ENCODE measurements at regions not wholly inside any gene's neighbourhood (a gene's known extent, or its start where the extent isn't known, plus 50 kb on each side); places are given as distances from the start of the nearest gene placed in this dataset.

DNA sequence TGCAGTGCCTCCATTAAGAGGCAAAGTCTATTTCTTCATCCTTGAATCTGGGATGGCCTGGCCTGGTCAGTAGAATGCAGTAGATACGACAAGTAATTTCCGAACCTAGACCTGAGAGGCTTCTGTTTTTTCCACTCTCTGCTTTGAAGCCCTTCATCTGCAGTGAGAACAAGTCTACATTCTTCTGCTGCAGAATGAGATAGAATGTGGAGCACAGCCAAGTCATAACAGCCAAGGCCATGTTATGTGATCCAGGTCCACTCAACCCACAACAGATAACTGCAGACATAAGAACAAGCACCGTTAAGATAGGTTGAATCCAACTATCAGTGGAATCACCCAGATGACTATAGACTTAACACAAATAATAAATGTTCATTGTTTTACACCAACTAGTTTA, 1297.7 kb downstream of the C4orf33 start:
- TF ChIP-seq CTCF (IDR thresholded peaks at IDR 0.05; ENCODE audit: low read depth, low read length) (no peak), EZH2phosphoT487 (IDR thresholded peaks at IDR 0.05; ENCODE audit: low read depth) (no peak)

Measured in OCI-LY3 (cell line).